Calu3 (cell line): ENCODE measurements at regions not wholly inside any gene's neighbourhood (a gene's known extent, or its start where the extent isn't known, plus 50 kb on each side); places are given as distances from the start of the nearest gene placed in this dataset.

Source experiments
- BruUV-seq: library from RNA; stranded (reverse); fragments of 400-500 nt; replicated peaks from 2 replicates; lab custom pipeline; 2021; lab: Mats Ljungman, UMichigan
- CTCF ChIA-PET: fragments of 300-600 bp; sonication (Branson Sonifier 250); formaldehyde crosslinking; loops from one replicate; lab custom pipeline; 2022; ENCODE audit warnings: antibody characterized with exemption; lab: Charles Lee
- DNase-seq: peaks from one replicate; pipeline ENCODE4 v3.0.0; 2022
- H3K27ac Mint-ChIP-seq: one replicate; pipeline ENCODE4 v1.8.0; 2022; ENCODE audit warnings: mixed read lengths; ENCODE audit not compliant: unreplicated experiment
- H3K27me3 Mint-ChIP-seq: one replicate; pipeline ENCODE4 v1.8.0; 2022; ENCODE audit warnings: mixed read lengths; ENCODE audit not compliant: unreplicated experiment
- H3K36me3 Mint-ChIP-seq: one replicate; pipeline ENCODE4 v1.8.0; 2022; ENCODE audit warnings: mild to moderate bottlenecking, moderate library complexity, mixed read lengths; ENCODE audit not compliant: insufficient read depth, unreplicated experiment
- H3K4me1 Mint-ChIP-seq: one replicate; pipeline ENCODE4 v1.8.0; 2022; ENCODE audit warnings: mild to moderate bottlenecking, low read depth, mixed read lengths; ENCODE audit not compliant: unreplicated experiment
- H3K4me3 Mint-ChIP-seq: one replicate; pipeline ENCODE4 v1.8.0; 2022; ENCODE audit warnings: mild to moderate bottlenecking, low read depth, moderate library complexity, mixed read lengths; ENCODE audit not compliant: unreplicated experiment
- H3K9me3 Mint-ChIP-seq: one replicate; pipeline ENCODE4 v1.8.0; 2022; ENCODE audit warnings: low read depth, mixed read lengths; ENCODE audit not compliant: unreplicated experiment
- intact Hi-C: fragments of 100-400 bp; cut with micrococcal nuclease; formaldehyde crosslinking; loops from one replicate; pipeline ENCODE4 v1.10.0; 2022; ENCODE audit not compliant: unreplicated experiment
- TF ChIP-seq, protein P1 (sequence below): fragments of 200-600 bp; IDR thresholded peaks from one replicate; pipeline ENCODE4 v1.8.0; 2022; ENCODE audit warnings: antibody characterized with exemption; ENCODE audit not compliant: unreplicated experiment

DNA sequence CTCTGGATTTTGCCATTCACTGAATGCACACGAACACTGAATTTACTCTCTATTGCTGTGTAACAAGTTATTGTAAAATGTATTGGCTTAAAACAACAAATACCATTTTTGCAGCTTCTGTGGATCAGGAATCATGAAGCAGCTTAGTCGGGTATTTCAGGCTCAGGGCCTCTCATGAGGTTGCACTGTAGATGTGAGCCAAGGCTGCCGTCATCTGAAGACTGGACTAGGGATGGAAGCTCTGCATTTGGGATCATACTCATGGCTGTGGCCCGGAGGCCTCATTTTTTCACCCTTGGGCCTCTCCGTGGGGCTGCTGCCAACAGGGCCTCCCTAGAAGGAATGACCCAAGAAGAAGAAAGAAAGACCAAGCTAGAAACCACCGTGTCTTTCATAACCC lies 492.4 kb upstream of the CDH4 start:
- no peak overlapping the region for H3K4me3 Mint-ChIP-seq
- no TSS peak for BruUV-seq

DNA sequence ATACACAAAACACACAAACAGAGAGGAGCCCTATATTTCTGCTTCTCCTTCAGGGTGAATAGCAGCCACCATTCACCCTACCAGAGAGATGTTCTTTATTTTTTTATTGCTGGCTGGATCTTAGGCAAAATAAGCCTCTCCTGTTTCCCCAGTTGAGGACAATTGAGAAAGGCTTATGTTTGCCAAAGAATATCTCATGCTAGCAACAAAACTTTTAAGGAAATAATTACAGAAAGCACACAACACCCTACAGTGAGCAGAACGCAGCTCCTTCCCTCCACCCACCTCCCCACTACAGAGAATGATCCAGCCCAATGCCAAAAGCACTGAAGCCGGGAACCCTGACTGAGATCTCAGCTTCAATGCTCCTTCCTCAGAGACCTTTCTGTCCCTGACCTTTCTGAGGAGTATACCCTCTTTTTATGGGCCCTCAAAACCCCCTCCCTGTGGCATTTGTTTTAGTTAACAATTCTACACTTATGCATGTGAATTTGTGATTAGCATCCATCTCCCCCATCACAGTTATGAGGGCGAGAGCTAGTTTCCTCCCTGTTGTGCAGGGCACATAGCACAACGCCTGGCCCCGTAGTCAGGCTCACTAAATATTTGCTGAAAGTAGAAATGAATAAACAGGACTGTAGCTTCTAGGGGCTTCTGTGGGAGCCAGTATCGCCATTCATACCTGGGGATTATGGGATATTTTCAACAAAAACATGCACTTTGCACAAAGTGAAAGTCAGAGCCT lies 491.6 kb upstream of the CDH4 start:
- Mint-ChIP-seq H3K4me1 (no peaks in the 10 kb centered on the region), H3K9me3 (peaks cover 3% of the 10 kb centered on the region), H3K4me3 (no peak overlapping the region), H3K36me3 (no peaks in the 10 kb centered on the region), H3K27me3 (no peaks in the 10 kb centered on the region), H3K27ac (no peak overlapping the region)
- intact Hi-C loops = no loop called here
- BruUV-seq = no TSS peak
- no peak for DNase-seq
- TF ChIP-seq, protein P1, sequence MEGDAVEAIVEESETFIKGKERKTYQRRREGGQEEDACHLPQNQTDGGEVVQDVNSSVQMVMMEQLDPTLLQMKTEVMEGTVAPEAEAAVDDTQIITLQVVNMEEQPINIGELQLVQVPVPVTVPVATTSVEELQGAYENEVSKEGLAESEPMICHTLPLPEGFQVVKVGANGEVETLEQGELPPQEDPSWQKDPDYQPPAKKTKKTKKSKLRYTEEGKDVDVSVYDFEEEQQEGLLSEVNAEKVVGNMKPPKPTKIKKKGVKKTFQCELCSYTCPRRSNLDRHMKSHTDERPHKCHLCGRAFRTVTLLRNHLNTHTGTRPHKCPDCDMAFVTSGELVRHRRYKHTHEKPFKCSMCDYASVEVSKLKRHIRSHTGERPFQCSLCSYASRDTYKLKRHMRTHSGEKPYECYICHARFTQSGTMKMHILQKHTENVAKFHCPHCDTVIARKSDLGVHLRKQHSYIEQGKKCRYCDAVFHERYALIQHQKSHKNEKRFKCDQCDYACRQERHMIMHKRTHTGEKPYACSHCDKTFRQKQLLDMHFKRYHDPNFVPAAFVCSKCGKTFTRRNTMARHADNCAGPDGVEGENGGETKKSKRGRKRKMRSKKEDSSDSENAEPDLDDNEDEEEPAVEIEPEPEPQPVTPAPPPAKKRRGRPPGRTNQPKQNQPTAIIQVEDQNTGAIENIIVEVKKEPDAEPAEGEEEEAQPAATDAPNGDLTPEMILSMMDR = no peak
- CTCF ChIA-PET = no interaction called here

More for the DNA sequence above, 492.4 kb upstream of the CDH4 start:
- H3K27me3 Mint-ChIP-seq = no peaks in the 10 kb centered on the region
- no peak overlapping the region for H3K27ac Mint-ChIP-seq
- no peaks in the 10 kb centered on the region for H3K4me1 Mint-ChIP-seq
- TF ChIP-seq, protein P1 = no peak
- DNase-seq = no peak
- CTCF ChIA-PET = interaction anchor here (0.6 kb wide), 1 partner anchor 843 kb away, joined by 4 read pairs; no protein-coding TSS in a partner anchor
- no peaks in the 10 kb centered on the region for H3K36me3 Mint-ChIP-seq
- intact Hi-C loops = no loop called here
- peaks cover 3% of the 10 kb centered on the region for H3K9me3 Mint-ChIP-seq

- no TSS peak for BruUV-seq
- peaks cover 3% of the 10 kb centered on the region for H3K9me3 Mint-ChIP-seq
- no peaks in the 10 kb centered on the region for H3K36me3 Mint-ChIP-seq
- H3K27me3 Mint-ChIP-seq = no peaks in the 10 kb centered on the region
- CTCF ChIA-PET = no interaction called here
- no peak for DNase-seq
- H3K4me3 Mint-ChIP-seq = no peak overlapping the region
- H3K4me1 Mint-ChIP-seq = no peaks in the 10 kb centered on the region
- TF ChIP-seq, protein P1 = no peak
- intact Hi-C loops = no loop called here
- no peak overlapping the region for H3K27ac Mint-ChIP-seq
These were observed 491.0 kb upstream of the CDH4 start for GRCh38 chr20:60761056-60761455.

GRCh38 chr20:60762386-60762785 lies 489.7 kb upstream of the CDH4 start:
- TF ChIP-seq, protein P1 = no peak
- Mint-ChIP-seq H3K4me3 (no peak overlapping the region), H3K27me3 (no peaks in the 10 kb centered on the region), H3K9me3 (peaks cover 5% of the 10 kb centered on the region), H3K4me1 (no peaks in the 10 kb centered on the region), H3K36me3 (no peaks in the 10 kb centered on the region), H3K27ac (no peak overlapping the region)
- no TSS peak for BruUV-seq
- DNase-seq = no peak
- CTCF ChIA-PET = no interaction called here
- intact Hi-C loops = no loop called here
